AG04450 (cell line): ENCODE measurements at regions not wholly inside any gene's neighbourhood (a gene's known extent, or its start where the extent isn't known, plus 50 kb on each side); places are given as distances from the start of the nearest gene placed in this dataset.

Experiments used
- CTCF ChIA-PET: fragments of 300-600, 350-600 bp; formaldehyde crosslinking; extraction: SDS; loops from one replicate; lab custom pipeline; 2022; ENCODE audit warnings: antibody characterized with exemption, inconsistent platforms; lab: Charles Lee
- POLR2A ChIA-PET: fragments of 350-600 bp; formaldehyde crosslinking; extraction: SDS; loops from one replicate; lab custom pipeline; 2021; ENCODE audit warnings: antibody characterized with exemption, inconsistent platforms; lab: Yijun Ruan, JAX
- DNase-seq: peaks from one replicate; pipeline ENCODE4 v3.0.0-alpha.2; 2011; ENCODE audit warnings: low read depth, low spot score
- H3K27ac ChIP-seq: one replicate; pipeline ENCODE4 v1.5.1; 2012; ENCODE audit warnings: low read depth, low read length, control low read depth
- H3K27me3 ChIP-seq: one replicate; pipeline ENCODE4 v1.6.0; 2012; ENCODE audit warnings: low read length; ENCODE audit not compliant: control insufficient read depth, insufficient read depth
- H3K4me3 ChIP-seq: 2 replicates; pipeline ENCODE4 v1.5.1; 2011; ENCODE audit warnings: mild to moderate bottlenecking, low read depth, low read length, control low read depth
- H3K9me3 ChIP-seq: 2 replicates; pipeline ENCODE4 v1.5.1; 2012; ENCODE audit warnings: low read length; ENCODE audit not compliant: control insufficient read depth, insufficient read depth
- CTCF ChIP-seq: IDR thresholded peaks from 2 replicates; pipeline ENCODE4 v1.5.1; 2011; ENCODE audit warnings: low read depth, low read length, control low read depth, inconsistent platforms

GRCh38 chr9:82680179-82680935 lies 382.6 kb downstream of the RASEF start:
- POLR2A ChIA-PET = no interaction called here
- Histone ChIP-seq H3K4me3 (no peak overlapping the region), H3K27ac (no peak overlapping the region), H3K27me3 (no peaks in the 10 kb centered on the region), H3K9me3 (no peaks in the 10 kb centered on the region)
- TF ChIP-seq CTCF = no peak
- DNase-seq = no peak
- CTCF ChIA-PET = no interaction called here

- Histone ChIP-seq H3K4me3 (no peak overlapping the region), H3K27me3 (no peaks in the 10 kb centered on the region), H3K9me3 (no peaks in the 10 kb centered on the region), H3K27ac (no peak overlapping the region)
- no peak for TF ChIP-seq CTCF
- ChIA-PET POLR2A (no interaction called here), CTCF (no interaction called here)
- DNase-seq = no peak
Measured at GRCh38 chr9:82681809-82682208, 381.1 kb downstream of the RASEF start.

DNA sequence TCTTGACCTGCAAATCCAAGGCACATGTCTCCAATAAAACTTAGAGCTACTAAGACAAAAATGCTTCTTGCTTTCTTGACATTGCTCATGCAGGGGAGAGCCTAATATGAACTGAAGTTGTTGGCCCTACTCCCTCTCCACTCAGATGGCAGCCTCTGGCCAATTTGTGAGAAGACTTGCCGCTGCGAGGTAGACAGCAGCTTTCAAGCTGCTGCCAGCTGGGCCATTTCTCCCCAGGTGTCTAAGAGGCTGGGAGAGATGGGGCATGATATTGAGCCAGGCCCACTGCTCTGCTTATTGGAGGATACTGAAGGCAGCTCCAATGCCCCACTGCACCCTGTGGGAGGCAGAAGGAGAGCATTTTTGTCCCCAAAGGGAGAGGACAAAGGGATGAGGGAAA lies 380.5 kb downstream of the RASEF start:
- no peak for DNase-seq
- Histone ChIP-seq H3K9me3 (no peaks in the 10 kb centered on the region), H3K4me3 (no peak overlapping the region), H3K27me3 (no peaks in the 10 kb centered on the region), H3K27ac (no peak overlapping the region)
- CTCF ChIA-PET = no interaction called here
- POLR2A ChIA-PET = no interaction called here
- TF ChIP-seq CTCF = no peak

DNA sequence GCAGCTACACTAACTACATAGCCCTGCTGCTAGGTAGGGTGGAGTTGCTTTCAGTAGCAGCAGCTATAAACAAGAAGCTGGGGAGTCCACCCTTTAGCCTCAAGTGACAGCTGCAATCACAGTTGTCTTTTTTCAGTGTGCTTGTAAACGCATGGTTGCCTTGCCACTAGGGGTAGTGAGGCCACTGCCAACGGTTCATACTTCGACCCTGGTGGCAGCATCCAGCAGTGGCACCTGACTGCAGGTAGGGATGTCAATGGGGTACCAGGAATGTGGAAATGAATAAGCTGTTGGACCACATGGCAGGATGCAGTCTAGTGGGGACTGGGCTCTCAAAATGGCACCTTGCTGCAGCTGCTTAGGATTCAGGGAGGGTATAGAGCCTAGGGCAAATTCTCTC lies 367.2 kb downstream of the RASEF start:
- no peaks in the 10 kb centered on the region; the same call in 1 of the 2 replicates for H3K9me3 ChIP-seq
- ChIA-PET CTCF (no interaction called here), POLR2A (no interaction called here)
- no peak overlapping the region for H3K4me3 ChIP-seq
- no peak overlapping the region for H3K27ac ChIP-seq
- no peak for TF ChIP-seq CTCF
- H3K27me3 ChIP-seq = no peaks in the 10 kb centered on the region
- no peak for DNase-seq

- TF ChIP-seq CTCF = no peak
- Histone ChIP-seq H3K4me3 (no peak overlapping the region), H3K9me3 (no peaks in the 10 kb centered on the region), H3K27ac (no peak overlapping the region), H3K27me3 (no peaks in the 10 kb centered on the region)
- CTCF ChIA-PET = no interaction called here
- POLR2A ChIA-PET = no interaction called here
- DNase-seq = no peak
Measured at GRCh38 chr9:82706786-82707185, 356.2 kb downstream of the RASEF start.
